ENCODE measurements at regions not wholly inside any gene's neighbourhood (a gene's known extent, or its start where the extent isn't known, plus 50 kb on each side); places are given as distances from the start of the nearest gene placed in this dataset.
A peak's percentile ranks its signal among the peaks of the same experiment; 100 is the strongest.

GRCh38 chr10:10118131-10118530 is 899.5 kb upstream of the CELF2 start:
- TF ChIP-seq POLR2A (IDR thresholded peaks at IDR 0.05; ENCODE audit: low read depth, low read length) (no peak), CTCF (conservative IDR thresholded peaks at IDR 0.05; ENCODE audit: low read depth, low read length) (no peak), RCOR1 (IDR thresholded peaks at IDR 0.05; ENCODE audit: insufficient replicate concordance, low read length) (no peak), MAFK (IDR thresholded peaks at IDR 0.05; ENCODE audit: low read depth, low read length) (0 out of 2 replicates have a peak, but pooled peaks have one; percentile 31), MXI1 (IDR thresholded peaks at IDR 0.05; ENCODE audit: borderline replicate concordance, low read depth, low read length) (no peak), NFE2L2 (IDR thresholded peaks at IDR 0.05; ENCODE audit: low read depth, low read length) (no peak), RAD21 (IDR thresholded peaks at IDR 0.05; ENCODE audit: low read length) (no peak), CHD1 (IDR thresholded peaks at IDR 0.05; ENCODE audit: low read depth, low read length) (no peak), RFX5 (IDR thresholded peaks at IDR 0.05; ENCODE audit: low read depth, low read length) (no peak), ELK1 (IDR thresholded peaks at IDR 0.05; ENCODE audit: borderline replicate concordance, low read depth, low read length) (no peak)
- TF ChIP-seq, protein P1, sequence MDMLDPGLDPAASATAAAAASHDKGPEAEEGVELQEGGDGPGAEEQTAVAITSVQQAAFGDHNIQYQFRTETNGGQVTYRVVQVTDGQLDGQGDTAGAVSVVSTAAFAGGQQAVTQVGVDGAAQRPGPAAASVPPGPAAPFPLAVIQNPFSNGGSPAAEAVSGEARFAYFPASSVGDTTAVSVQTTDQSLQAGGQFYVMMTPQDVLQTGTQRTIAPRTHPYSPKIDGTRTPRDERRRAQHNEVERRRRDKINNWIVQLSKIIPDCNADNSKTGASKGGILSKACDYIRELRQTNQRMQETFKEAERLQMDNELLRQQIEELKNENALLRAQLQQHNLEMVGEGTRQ (IDR thresholded peaks at IDR 0.05; ENCODE audit: low read depth, low read length) = no peak

Data from IMR-90 (cell line).